GM19397 (cell line): ENCODE measurements at regions not wholly inside any gene's neighbourhood (a gene's known extent, or its start where the extent isn't known, plus 50 kb on each side); places are given as distances from the start of the nearest gene placed in this dataset.

Experiments used
- ATAC-seq: cut with Tn5 transposase; IDR thresholded peaks from one replicate; pipeline ENCODE4 v1.9.1; 2021; ENCODE audit warnings: mild to moderate bottlenecking, moderate library complexity; ENCODE audit not compliant: unreplicated experiment

- ATAC-seq = no peak
These were observed 605.3 kb upstream of the B3GALT2 start for GRCh38 chr1:193791746-193792145.

GRCh38 chr1:193787061-193787460, 600.6 kb upstream of the B3GALT2 start:
- no peak for ATAC-seq

GRCh38 chr1:193785850-193786420, 599.5 kb upstream of the B3GALT2 start:
- no peak for ATAC-seq

- no peak for ATAC-seq
These were observed 588.3 kb upstream of the B3GALT2 start for GRCh38 chr1:193774536-193775323.

GRCh38 chr1:193771596-193771995, 585.2 kb upstream of the B3GALT2 start:
- ATAC-seq = no peak

GRCh38 chr1:193769651-193770050, 583.2 kb upstream of the B3GALT2 start:
- no peak for ATAC-seq

- no peak for ATAC-seq
These were observed 581.5 kb upstream of the B3GALT2 start for GRCh38 chr1:193767886-193768285.

GRCh38 chr1:193766329-193766728, 579.9 kb upstream of the B3GALT2 start:
- no peak for ATAC-seq

- ATAC-seq = no peak
These were observed 576.9 kb upstream of the B3GALT2 start for GRCh38 chr1:193763266-193763665.

GRCh38 chr1:193762236-193762635, 575.8 kb upstream of the B3GALT2 start:
- ATAC-seq = no peak

GRCh38 chr1:193755441-193755840, 569.0 kb upstream of the B3GALT2 start:
- ATAC-seq = no peak

GRCh38 chr1:193754732-193755427, 568.5 kb upstream of the B3GALT2 start:
- ATAC-seq = no peak

GRCh38 chr1:193754151-193754550, 567.7 kb upstream of the B3GALT2 start:
- no peak for ATAC-seq

GRCh38 chr1:193753038-193753756, 566.8 kb upstream of the B3GALT2 start:
- ATAC-seq = no peak

GRCh38 chr1:193749868-193750267, 563.5 kb upstream of the B3GALT2 start:
- no peak for ATAC-seq

GRCh38 chr1:193747579-193747978, 561.2 kb upstream of the B3GALT2 start:
- ATAC-seq = no peak

GRCh38 chr1:193741228-193741627, 554.8 kb upstream of the B3GALT2 start:
- no peak for ATAC-seq

- ATAC-seq = no peak
These were observed 554.3 kb upstream of the B3GALT2 start for GRCh38 chr1:193740762-193741161.

- no peak for ATAC-seq
These were observed 550.1 kb upstream of the B3GALT2 start for GRCh38 chr1:193736507-193736906.

- ATAC-seq = no peak
These were observed 547.3 kb upstream of the B3GALT2 start for GRCh38 chr1:193733674-193734073.

GRCh38 chr1:193730017-193730416, 543.6 kb upstream of the B3GALT2 start:
- no peak for ATAC-seq
